GM19324 (cell line): ENCODE measurements at regions not wholly inside any gene's neighbourhood (a gene's known extent, or its start where the extent isn't known, plus 50 kb on each side); places are given as distances from the start of the nearest gene placed in this dataset.

Source experiments
- ATAC-seq: cut with Tn5 transposase; IDR thresholded peaks from one replicate; pipeline ENCODE4 v1.9.1; 2021; ENCODE audit warnings: mild to moderate bottlenecking, moderate library complexity; ENCODE audit not compliant: unreplicated experiment, low FRiP score

- ATAC-seq = no peak
Observed at GRCh38 chr10:3723766-3724165, 61.2 kb downstream of the KLF6 start.

DNA sequence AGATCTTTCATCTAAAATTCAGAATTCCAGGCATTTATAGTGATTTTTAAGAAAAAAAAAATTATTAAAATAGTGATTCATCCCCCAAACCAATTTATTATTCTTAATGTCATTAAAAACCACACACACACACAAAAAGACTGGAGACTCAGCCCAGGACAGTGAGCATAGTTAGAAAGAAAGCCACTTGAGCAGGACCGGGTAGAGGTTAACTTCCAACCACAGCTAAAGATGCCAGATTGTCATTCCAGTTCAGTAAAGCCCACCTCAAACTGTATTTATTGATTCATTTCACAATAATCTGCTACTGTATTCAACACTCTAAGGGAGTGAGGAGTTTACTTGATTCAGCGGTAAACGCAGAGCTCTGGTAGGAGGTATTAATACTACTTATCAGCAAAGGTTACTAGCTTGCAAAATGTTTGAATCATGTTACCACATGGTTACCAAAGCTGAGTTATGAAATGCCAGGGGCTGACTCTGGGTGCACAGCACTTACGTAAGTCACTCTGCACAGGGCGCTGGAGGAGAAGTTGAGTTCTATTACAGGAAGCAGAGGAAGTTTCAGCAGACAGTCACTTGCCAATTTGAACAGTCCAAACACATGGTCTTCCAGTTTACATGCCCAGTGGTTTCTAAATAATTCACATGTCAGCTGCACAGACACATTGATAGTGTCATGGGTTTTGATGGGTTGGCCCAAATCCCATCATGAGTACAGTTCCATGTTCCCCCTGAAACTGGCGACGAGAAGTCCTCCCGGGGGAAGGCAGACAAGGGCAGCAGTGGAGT, 64.6 kb downstream of the KLF6 start:
- no peak for ATAC-seq

DNA sequence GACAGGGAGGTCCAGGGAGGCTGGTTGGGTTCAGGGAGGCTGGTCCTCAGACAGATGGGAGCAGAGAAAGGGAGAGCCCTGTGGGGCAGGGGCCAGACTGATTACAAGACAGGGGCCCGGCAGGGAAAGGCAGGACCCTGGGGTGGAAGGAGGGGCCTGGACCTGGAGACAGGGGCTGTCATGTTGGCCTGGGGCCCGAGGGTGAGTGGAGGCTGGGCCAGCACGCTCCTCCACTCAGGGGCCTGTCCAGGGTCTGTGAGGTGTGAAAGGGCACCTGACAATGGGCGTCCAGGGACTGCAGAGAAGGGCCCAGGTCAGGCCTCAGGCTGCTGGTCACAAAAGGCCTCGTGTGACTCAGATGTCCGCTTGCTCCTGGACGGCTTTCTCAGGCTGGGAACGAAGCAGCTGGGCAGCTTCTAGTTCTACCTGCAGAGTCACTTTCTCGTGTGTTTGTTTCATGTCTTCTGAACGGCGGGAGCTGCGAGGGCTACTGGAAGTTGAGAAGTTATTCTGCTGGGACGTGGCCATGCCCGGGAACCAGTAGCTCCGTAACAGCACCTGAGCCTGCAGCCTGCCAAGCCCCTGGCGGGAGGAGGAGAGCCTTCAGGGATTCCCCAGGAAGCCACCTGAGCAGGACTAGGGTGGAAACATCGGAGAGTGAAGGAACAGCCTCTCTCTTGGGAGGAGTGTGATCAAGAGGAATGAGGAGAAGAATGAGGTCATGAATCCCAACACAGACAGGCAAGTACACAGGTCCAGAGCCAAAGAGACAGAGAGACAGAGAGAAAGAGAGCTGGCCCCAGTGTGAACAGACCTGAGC, 65.8 kb downstream of the KLF6 start:
- ATAC-seq = no peak

- no peak for ATAC-seq
Observed at GRCh38 chr10:3716093-3716492, 68.9 kb downstream of the KLF6 start.

DNA sequence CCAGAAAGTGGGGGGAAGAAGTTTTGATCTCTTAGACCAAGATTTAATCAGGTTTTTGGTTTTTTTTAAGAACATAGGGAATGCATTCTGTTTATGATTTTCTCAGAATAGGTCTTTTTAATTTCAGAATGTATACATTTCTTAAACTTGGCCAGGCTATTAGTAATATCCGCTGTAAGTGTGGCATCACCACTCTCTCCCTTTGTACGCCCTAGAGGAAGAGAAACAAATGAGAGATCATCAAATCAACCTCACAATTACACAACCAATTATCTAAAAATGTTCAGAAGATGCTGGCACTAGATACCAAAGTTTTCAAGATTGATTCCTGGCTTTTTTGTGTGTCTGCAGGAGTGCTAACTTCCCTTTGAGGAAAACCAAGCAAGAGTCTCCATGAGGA, 70.0 kb downstream of the KLF6 start:
- no peak for ATAC-seq

DNA sequence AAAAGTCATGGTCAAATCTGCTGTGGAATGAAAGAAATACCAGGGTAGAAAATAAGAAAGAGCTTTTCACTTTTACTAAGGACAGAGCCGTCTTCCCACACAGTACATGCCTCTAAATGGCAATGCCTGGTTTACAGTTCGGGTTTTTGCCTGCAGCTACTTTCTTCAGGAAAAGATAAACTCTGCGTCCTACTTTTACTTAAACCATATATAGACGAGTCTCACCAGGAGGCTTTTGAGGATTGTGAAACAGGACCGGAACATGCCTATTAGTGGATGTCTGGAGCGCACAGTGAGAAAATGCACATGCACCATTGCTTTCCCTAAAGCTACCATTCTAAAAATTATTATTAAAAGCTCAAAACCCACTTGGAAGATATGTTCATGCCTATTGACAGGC, 70.5 kb downstream of the KLF6 start:
- ATAC-seq = no peak

- ATAC-seq = no peak
Observed at GRCh38 chr10:3712707-3713106, 72.3 kb downstream of the KLF6 start.

- ATAC-seq = no peak
Observed at GRCh38 chr10:3711918-3712317, 73.1 kb downstream of the KLF6 start.

- no peak for ATAC-seq
Observed at GRCh38 chr10:3710764-3711163, 74.2 kb downstream of the KLF6 start.

DNA sequence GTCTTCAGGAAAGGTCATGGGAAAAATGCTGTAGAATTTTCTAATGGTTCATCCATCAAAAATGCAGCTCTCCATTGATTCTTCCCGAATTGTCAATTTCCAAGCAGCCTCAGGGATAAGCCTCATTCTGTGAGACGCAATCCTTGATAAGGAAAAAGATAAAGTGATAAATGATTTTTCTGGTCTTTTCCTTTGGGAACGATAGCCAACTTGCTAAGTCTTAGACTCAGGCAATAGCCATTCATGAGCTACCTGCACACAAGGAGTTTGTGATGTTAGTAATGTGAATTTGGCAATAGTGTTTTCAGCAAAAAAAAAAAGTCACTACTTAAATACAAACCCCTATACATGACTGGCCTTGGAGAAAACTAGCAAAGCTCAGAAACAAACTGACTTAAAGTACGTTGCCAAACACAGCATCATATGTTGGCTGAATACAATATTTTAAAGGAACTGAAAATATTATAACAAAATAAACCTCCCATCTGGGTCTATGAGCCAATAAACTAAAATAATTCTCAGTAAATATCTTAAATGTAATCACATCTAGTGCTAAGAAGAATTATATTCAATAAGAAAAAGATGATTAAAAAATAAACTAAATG, 75.5 kb downstream of the KLF6 start:
- no peak for ATAC-seq

- ATAC-seq = no peak
Observed at GRCh38 chr10:3708852-3709251, 76.2 kb downstream of the KLF6 start.

DNA sequence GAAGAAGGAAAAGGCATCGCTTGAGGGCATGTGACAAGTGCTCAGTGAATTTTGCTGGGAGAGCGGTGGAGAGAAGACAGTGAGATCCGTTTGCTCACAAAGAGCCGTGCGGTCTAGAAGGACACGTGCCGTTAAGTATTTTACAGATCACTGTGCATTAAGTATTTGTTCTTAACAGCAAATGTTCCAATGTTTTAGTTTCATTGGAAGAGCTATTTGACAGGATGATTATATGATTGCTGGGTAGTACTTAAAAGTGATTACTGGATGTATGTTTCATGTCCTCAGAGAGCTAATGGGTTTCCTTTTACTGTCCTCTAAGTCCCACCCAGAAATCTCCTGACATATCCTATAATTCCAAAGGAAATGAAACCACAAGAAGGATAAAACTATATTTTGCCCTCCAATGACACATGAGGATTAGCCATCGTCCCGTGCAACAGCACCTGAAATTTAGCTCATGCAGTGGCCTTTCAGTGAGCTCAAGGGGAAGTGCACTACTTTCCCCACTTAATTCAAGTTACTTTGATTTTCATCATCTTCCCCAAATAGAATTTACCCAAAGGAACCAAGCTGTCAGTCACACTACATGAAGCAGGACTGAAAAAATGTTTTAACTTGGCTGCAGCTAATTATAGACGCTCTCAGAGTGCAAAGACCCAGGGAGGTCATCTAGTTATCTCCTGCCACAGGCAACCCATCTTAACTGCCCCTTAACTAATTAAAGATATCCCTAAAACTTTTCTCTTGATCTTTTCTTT, 80.3 kb downstream of the KLF6 start:
- no peak for ATAC-seq

DNA sequence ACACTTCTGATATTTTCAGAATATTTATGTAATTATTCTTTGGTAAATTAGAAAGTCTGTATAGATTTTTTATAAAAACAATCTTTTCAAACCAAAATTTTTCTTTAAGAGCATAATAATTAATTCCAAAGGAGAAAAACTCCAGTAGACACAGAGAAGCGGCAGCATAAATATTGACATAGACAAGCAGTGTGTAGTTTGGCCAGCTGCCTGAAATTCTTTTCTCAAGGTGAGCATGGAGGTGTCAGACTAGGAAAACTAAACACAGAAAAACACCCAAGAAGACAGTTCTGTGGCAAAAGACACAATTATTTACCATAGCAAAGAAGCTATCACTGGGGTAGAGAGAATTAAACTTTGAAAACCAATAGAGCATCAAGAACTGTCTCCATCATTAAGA, 82.4 kb downstream of the KLF6 start:
- ATAC-seq = no peak

DNA sequence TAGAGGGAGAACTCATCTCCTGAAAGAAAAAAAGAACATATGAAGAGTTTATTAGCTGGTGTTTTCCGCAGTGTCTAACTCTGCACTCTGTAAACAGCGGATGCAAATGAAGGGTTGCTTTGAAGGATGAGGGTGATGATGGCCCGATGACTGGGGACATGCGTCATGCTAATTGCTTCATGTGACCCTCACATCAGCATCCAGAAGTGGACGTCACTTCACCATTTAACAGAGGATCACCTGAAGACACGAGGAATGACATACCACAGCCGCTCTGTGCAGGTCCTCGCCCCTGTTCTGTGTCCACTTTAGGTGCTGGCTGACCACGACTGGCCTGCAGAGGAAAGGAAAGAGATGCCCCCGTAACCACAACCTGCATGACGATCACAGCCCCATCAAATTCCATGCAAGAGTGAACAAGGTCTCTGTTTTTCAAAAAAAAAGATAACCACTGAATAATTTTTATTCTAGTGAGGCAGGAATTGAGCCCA, 82.9 kb downstream of the KLF6 start:
- no peak for ATAC-seq

- no peak for ATAC-seq
Observed at GRCh38 chr10:3701491-3701890, 83.5 kb downstream of the KLF6 start.

- ATAC-seq = no peak
Observed at GRCh38 chr10:3700531-3701076, 84.4 kb downstream of the KLF6 start.

GRCh38 chr10:3699916-3700315, 85.1 kb downstream of the KLF6 start:
- no peak for ATAC-seq

- no peak for ATAC-seq
Observed at GRCh38 chr10:3698312-3698711, 86.7 kb downstream of the KLF6 start.

DNA sequence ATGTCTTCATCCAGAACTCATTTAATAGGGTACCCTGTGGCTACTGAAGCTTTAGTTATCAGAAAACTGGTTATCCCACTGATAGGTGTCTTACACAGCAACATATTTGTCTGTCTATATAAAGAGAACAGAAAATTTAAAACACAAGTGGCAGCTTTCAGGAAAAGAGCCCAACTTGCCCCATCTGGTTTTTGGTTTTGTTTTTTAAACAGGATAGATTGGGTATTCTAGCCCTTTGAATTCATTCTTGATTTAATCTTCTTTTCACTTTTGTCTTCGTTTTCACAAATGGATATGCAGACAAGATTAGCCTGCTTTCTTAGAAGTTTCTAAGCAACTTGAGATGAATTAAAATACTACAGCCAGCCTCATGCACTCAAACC, 91.3 kb downstream of the KLF6 start:
- ATAC-seq = no peak

- ATAC-seq = no peak
Observed at GRCh38 chr10:3693022-3693697, 91.8 kb downstream of the KLF6 start.
